ENCODE measurements at regions not wholly inside any gene's neighbourhood (a gene's known extent, or its start where the extent isn't known, plus 50 kb on each side); places are given as distances from the start of the nearest gene placed in this dataset.
"Not testable (repeated sequence)": the region's sequence is repeated elsewhere in the genome, so short reads cannot be mapped to it uniquely, and the experiment has no call there.

DNA sequence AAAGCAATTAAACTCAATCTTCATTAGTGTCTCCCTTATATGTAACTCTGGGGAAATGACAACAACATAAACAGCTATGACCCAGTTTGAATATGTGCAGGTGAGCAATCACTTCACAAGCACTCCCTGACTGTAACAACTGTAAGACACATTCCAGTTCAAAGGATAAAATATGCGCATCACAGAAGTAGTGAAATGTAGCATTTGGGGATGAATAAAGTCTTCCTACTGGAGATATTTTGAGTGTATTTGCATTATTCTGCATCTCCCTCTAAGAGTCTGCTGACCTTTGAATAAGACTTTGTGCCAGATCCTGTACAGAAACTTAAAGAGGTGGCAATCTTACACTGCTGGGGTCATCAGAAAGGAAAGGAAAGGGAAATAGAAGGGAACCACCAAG is 179.5 kb upstream of the TBX18 start:
- peaks cover 0 to 1% (median 0%) of the 10 kb centered on the region in 4 donors for H3K9me3 ChIP-seq (ENCODE audit: control insufficient read depth in 4 of 4, insufficient read depth in 3 of 4, low read length in 3 of 4)
- H3K27ac ChIP-seq (ENCODE audit: low read depth in 1 of 2, low read length in 1 of 2) = no peak overlapping the region
- no peaks in the 10 kb centered on the region for H3K27me3 ChIP-seq (ENCODE audit: control insufficient read depth in 3 of 3, insufficient read depth in 3 of 3, low read length in 2 of 3)
- 92 to 97% methylated on average over 1 of the region's 1 CpG for WGBS, 2 donors
- no peaks in the 10 kb centered on the region for H3K4me1 ChIP-seq (ENCODE audit: control insufficient read depth in 5 of 5, insufficient read depth in 5 of 5, low read length in 5 of 5)
- no peak overlapping the region for H3K9ac ChIP-seq (ENCODE audit: insufficient read depth in 1 of 2, low read length in 2 of 2)
- TF ChIP-seq, protein P1, sequence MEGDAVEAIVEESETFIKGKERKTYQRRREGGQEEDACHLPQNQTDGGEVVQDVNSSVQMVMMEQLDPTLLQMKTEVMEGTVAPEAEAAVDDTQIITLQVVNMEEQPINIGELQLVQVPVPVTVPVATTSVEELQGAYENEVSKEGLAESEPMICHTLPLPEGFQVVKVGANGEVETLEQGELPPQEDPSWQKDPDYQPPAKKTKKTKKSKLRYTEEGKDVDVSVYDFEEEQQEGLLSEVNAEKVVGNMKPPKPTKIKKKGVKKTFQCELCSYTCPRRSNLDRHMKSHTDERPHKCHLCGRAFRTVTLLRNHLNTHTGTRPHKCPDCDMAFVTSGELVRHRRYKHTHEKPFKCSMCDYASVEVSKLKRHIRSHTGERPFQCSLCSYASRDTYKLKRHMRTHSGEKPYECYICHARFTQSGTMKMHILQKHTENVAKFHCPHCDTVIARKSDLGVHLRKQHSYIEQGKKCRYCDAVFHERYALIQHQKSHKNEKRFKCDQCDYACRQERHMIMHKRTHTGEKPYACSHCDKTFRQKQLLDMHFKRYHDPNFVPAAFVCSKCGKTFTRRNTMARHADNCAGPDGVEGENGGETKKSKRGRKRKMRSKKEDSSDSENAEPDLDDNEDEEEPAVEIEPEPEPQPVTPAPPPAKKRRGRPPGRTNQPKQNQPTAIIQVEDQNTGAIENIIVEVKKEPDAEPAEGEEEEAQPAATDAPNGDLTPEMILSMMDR (IDR thresholded peaks at IDR 0.05; ENCODE audit: control extremely low read depth, extremely low read depth) = no peak
- H3K4me3 ChIP-seq = no peak overlapping the region
- ATAC-seq (ENCODE audit: insufficient read depth, low FRiP score) = no peak
- no peak for DNase-seq
- H3K36me3 ChIP-seq (ENCODE audit: control insufficient read depth in 4 of 4, insufficient read depth in 4 of 4, low read length in 4 of 4) = no peaks in the 10 kb centered on the region

DNA sequence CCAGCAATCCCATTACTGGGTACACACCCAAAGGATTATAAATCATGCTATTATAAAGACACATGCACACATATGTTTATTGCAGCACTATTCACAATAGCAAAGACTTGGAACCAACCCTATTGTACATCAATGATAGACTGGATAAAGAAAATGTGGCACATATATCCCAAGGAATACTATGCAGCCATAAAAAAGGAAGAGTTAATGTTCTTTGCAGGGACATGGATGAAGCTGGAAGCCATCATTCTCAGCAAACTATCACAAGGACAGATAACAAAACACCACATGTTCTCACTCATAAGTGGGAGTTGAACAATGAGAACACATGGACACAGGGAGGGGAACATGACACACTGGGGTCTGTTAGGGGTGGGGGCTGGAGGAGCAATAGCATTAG is 177.2 kb upstream of the TBX18 start:
- H3K9me3 ChIP-seq (ENCODE audit: control insufficient read depth in 4 of 4, insufficient read depth in 3 of 4, low read length in 3 of 4); H3K36me3 ChIP-seq (ENCODE audit: control insufficient read depth in 4 of 4, insufficient read depth in 4 of 4, low read length in 4 of 4); H3K27ac ChIP-seq (ENCODE audit: low read depth in 1 of 2, low read length in 1 of 2); ATAC-seq (ENCODE audit: insufficient read depth, low FRiP score); H3K4me1 ChIP-seq (ENCODE audit: control insufficient read depth in 5 of 5, insufficient read depth in 5 of 5, low read length in 5 of 5); H3K4me3 ChIP-seq; H3K9ac ChIP-seq (ENCODE audit: insufficient read depth in 1 of 2, low read length in 2 of 2); DNase-seq; H3K27me3 ChIP-seq (ENCODE audit: control insufficient read depth in 3 of 3, insufficient read depth in 3 of 3, low read length in 2 of 3): not testable (repeated sequence)

DNA sequence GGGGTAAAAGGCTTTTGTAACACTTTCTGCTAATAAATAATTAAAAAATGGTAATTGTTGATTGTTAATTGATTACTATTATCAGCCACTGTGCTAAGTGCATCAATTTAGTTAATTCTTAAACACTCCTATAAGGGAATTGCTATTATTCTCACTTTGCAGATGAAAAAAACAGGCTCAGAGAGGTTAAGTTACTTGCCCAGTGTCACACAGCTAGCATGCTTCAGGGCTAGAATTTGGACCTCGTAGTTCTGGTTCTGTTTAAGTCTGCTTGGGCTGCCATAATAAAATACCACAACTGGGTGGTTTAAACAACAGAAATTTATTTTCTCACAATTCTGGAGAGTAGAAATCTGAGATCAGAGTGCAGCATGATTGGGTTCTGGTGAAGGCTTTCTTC is 164.8 kb upstream of the TBX18 start:
- Histone ChIP-seq H3K27ac (ENCODE audit: low read depth in 1 of 2, low read length in 1 of 2) (no peak overlapping the region), H3K9ac (ENCODE audit: insufficient read depth in 1 of 2, low read length in 2 of 2) (no peak overlapping the region), H3K9me3 (ENCODE audit: control insufficient read depth in 4 of 4, insufficient read depth in 3 of 4, low read length in 3 of 4) (no peaks in the 10 kb centered on the region), H3K36me3 (ENCODE audit: control insufficient read depth in 4 of 4, insufficient read depth in 4 of 4, low read length in 4 of 4) (no peaks in the 10 kb centered on the region), H3K27me3 (ENCODE audit: control insufficient read depth in 3 of 3, insufficient read depth in 3 of 3, low read length in 2 of 3) (no peaks in the 10 kb centered on the region), H3K4me1 (ENCODE audit: control insufficient read depth in 5 of 5, insufficient read depth in 5 of 5, low read length in 5 of 5) (no peaks in the 10 kb centered on the region), H3K4me3 (no peak overlapping the region)
- 74 to 77% methylated on average over 1 of the region's 1 CpG for whole genome bisulfite sequencing, 2 donors
- ATAC-seq (ENCODE audit: insufficient read depth, low FRiP score) (no peak), DNase-seq (no peak)
- TF ChIP-seq, protein P1 (IDR thresholded peaks at IDR 0.05; ENCODE audit: control extremely low read depth, extremely low read depth) = no peak

DNA sequence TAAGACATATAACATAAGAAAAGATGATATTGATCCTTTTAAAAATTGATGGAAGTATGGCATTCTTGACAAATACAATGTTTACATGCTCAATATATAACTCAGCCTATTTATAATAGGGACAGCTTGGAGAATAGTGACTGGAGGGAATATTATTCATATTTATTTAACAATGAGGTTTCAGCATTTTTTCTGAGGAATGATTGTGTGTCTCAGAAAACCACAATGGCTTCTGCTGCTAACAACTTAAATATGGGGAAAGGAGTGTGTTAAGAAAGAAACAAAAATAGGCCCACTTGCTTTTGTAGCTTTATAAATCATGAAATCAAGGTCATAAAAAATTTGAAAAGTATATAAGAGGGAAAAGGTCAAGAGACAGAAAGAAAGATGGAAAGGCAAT is 163.2 kb upstream of the TBX18 start:
- no peak for ATAC-seq (ENCODE audit: insufficient read depth, low FRiP score)
- no peak overlapping the region for H3K4me3 ChIP-seq

More for the DNA sequence above, 163.2 kb upstream of the TBX18 start:
- Histone ChIP-seq H3K27ac (ENCODE audit: low read depth in 1 of 2, low read length in 1 of 2) (no peak overlapping the region), H3K9ac (ENCODE audit: insufficient read depth in 1 of 2, low read length in 2 of 2) (no peak overlapping the region), H3K9me3 (ENCODE audit: control insufficient read depth in 4 of 4, insufficient read depth in 3 of 4, low read length in 3 of 4) (no peaks in the 10 kb centered on the region), H3K4me1 (ENCODE audit: control insufficient read depth in 5 of 5, insufficient read depth in 5 of 5, low read length in 5 of 5) (no peaks in the 10 kb centered on the region), H3K27me3 (ENCODE audit: control insufficient read depth in 3 of 3, insufficient read depth in 3 of 3, low read length in 2 of 3) (no peaks in the 10 kb centered on the region), H3K36me3 (ENCODE audit: control insufficient read depth in 4 of 4, insufficient read depth in 4 of 4, low read length in 4 of 4) (no peaks in the 10 kb centered on the region)
- DNase-seq = no peak
- TF ChIP-seq, protein P1 (IDR thresholded peaks at IDR 0.05; ENCODE audit: control extremely low read depth, extremely low read depth) = no peak

All from lung (tissue), 11 donors.